HG02759 (cell line): ENCODE measurements at regions not wholly inside any gene's neighbourhood (a gene's known extent, or its start where the extent isn't known, plus 50 kb on each side); places are given as distances from the start of the nearest gene placed in this dataset.

ENCODE experiments used
- ATAC-seq: cut with Tn5 transposase; IDR thresholded peaks from one replicate; pipeline ENCODE4 v1.9.1; 2021; ENCODE audit warnings: mild to moderate bottlenecking, moderate library complexity; ENCODE audit not compliant: unreplicated experiment

- ATAC-seq, result no peak
These were observed 98.9 kb downstream of the HDGFL1 start for GRCh38 chr6:22668307-22668706.

DNA sequence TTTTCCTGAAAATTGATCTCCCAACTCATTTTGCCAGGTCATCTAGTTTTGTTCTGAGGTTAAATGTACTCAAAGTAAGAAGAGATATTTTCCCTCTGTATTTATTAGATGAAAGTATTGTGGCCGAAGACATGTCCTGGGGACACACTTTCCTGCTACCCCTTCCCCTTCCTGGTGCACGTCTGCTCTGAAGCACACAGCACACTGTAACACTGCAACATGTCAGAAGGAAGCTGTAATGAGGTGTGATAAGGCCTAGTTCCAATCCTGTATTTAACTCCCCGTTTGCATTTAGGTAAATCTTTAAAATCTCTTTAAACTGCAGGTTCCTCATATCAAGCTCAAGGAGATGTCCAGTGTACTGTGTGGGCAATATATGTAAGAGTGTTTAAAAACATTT is 99.4 kb downstream of the HDGFL1 start:
- ATAC-seq, result no peak

DNA sequence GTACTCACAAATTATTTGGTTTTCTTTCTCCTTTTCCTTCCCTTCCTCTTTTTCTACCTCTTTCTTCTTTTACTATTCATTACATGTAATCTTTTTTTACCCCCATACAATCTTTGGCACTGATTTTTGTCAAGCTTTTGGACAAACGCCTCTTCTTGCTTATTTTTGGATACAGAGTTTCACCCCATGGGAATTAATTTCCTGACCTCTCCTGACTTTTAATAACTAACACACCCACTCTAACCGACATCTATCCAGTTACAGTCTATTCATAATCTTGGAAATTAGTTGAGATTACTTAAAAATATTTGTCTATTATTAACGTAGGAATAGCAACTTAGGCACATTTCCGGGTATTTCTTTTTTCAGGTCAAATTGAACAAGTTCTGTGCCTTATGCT is 101.2 kb downstream of the HDGFL1 start:
- no peak for ATAC-seq

DNA sequence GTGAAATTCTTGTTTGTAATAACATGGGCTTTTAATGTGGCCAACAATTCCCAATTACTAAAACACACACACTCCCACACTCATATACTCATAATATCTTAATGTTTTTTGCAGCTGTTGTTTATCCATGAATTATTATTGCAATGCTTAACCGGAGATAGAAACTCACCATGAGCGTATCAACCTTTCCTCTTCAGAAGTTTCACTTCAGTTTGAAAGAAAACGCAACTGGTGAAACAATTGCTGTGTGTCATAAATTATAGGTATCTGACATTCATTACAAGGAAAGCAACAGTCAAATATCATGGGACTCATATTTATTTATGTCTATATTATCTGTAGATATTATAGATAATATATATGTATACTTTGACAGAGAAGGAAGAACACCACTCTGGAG is 104.1 kb downstream of the HDGFL1 start:
- no peak for ATAC-seq

DNA sequence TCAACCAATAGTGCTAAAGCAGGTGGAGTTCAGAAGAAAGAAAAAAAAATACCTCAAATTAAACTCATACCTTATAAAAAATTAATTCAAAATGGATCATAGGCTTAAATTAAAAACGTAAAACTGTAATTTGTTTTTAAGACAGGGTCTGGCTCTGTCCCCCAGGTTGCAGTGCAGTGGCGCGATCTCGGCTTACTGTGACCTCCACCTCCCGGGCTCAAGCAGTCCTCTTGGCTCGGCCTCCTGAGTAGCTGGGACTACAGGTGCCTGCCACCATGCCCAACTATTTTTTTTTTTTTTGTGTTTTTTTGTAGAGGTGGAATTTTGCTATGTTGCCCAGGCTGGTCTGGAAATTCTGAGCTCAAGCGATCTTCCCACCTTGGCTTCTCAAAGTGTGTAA is 111.6 kb downstream of the HDGFL1 start:
- ATAC-seq, result no peak

- ATAC-seq, result no peak
These were observed 112.4 kb downstream of the HDGFL1 start for GRCh38 chr6:22681761-22682160.

GRCh38 chr6:22682979-22683378 is 113.6 kb downstream of the HDGFL1 start:
- ATAC-seq, result no peak

GRCh38 chr6:22690446-22690845 is 121.1 kb downstream of the HDGFL1 start:
- ATAC-seq, result no peak

- no peak for ATAC-seq
These were observed 124.8 kb downstream of the HDGFL1 start for GRCh38 chr6:22694092-22694724.

DNA sequence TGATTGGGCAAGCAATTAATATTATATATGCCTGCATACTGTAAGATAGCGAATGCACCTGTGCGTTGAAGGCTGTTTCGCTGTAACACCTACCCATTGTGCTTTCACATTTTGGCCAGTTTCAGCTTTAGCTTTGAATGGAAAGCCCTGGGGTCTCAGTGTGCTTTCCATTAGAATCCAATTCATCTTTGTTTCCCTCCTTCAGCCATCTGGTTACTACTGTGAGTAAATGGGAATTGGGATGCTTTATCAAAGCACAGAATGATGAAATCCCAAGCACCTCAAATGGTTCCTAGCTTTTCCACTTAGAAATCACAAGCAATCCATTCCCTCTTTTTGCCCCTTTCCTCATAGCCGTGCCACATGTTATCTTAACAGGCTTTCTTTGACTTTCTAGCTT is 127.1 kb downstream of the HDGFL1 start:
- ATAC-seq, result no peak

- ATAC-seq, result no peak
These were observed 127.9 kb downstream of the HDGFL1 start for GRCh38 chr6:22697306-22697705.

DNA sequence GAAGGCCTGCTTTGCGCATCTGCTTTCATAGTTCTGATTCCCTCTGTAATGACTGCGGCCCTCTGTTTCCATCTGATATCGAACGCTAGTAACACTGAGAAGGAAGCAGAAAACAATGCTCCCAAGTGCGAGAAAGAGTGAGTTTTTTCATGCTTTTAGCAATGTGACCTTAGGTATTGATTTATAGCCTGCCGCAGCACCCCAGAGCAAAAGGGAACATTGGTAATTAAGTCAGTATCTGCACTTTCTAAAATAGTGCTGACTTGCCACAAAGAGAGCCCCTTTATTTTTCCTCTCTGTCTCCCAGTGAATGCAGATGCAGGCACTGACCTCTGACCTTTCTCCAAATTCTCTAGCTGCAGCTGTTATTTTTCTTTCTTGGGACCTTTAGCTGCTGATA is 129.8 kb downstream of the HDGFL1 start:
- ATAC-seq, result no peak

DNA sequence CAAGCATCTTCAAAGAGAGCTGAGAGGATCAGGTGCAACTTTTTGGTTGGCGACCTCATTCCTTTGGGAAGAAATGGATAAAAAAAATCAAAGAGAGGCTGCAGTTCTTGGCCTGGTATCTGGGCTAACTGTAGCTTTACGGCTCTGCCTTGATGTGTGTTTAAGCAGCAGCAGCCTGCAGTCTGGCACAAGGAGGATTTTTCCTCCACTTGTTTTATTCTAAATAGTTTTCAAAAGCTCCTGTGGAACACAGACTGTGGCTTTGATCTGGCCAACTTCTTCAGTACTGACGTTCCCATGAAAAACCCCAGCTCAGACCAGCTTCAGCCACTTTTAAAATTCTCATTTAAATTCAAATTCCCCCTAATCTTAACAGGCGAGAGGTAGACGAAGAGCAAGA is 137.3 kb downstream of the HDGFL1 start:
- ATAC-seq, result no peak

DNA sequence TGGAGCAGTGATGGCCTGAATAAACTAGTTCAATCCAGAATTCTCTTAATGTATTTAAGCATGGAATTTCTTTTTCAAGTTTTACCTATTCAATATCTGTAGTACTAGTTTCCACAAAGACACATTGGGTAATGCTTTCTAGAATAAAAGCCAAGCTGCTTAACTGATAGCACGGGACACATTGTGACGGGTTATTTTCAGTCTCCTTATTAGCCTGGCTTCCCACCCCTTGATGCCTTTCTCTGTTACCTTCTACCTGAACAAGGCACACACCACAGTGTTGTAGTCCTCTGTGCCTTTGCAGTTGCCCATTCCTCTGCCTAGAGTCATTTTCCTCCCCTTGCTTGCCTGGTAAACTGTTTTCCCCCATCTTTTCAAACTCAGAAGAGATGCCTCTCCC is 139.1 kb downstream of the HDGFL1 start:
- ATAC-seq, result no peak

DNA sequence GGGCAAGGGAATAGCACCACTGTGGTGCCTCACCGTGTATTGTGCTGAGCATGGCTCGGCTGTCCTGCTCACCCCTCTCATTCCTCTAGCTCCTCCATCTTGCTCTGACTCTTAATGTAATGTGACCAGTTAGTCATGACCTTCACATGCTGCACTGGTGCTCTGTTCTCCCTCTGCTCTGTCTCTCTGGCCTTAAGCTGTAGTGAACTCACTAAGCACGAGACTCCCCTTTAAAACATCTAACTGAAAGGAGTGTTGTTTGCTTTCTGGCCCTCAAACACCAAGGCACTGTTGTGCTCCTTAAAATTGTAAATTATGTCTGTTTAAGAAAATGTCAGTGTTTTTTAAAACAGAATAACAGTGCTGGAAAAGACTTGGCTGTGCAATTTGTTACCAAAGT is 140.4 kb downstream of the HDGFL1 start:
- ATAC-seq, result no peak

DNA sequence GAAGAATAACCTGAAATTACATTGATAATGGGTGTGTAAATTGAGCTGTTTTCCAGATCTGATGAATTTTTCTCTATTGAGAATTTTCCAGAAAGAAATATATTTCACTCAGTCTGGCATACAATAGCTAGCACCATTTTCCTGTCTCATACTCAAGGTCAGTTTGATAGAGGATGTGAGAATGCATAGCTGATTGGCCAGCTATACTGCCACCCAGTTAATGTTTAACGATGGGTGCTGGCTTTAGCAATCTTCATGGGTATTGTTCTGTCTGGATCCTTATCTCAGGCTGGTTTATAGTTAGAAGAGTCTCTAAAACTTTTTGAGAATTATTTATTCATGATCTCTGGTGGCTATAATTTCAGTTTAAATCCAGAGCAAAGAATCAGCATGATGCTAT is 147.4 kb downstream of the HDGFL1 start:
- ATAC-seq, result no peak

- ATAC-seq, result no peak
These were observed 148.5 kb downstream of the HDGFL1 start for GRCh38 chr6:22717915-22718314.

DNA sequence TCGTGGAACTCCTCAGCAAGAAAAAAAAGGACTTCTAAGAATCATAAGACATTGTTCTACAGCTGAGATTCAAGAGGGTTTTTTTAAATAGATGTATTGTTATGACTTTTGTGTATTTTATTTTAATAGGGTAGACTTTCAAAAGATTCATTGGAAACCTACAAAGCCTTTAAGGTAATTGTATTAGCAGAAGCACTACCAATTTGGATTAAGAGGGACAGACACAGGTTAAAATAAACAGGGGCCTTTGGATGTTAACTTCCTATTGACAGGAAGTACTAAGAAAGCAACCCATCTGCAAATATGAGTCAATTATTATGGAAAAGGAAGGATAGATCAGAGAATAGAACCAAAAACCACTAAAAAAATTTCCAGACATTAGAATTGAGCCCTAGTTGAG is 153.5 kb downstream of the HDGFL1 start:
- no peak for ATAC-seq

DNA sequence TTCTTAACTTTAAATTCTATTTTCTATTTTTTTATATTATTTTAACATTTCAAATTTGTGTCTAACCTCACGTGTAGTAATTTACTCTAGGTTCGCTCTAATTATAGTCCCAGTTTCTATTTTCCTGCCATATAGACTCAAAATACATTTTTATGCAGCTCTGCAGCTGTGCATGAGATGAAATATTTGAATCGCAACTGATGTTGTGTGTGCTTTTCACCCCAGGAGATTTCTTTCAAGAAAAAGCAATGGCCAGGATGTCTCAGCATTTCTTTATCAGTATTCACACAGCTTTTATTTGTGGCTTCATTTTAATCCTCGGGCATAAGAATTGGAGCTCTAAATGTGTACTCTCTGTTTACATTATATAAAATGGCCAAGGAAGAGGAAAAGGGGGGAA is 157.6 kb downstream of the HDGFL1 start:
- ATAC-seq, result no peak

- no peak for ATAC-seq
These were observed 158.3 kb downstream of the HDGFL1 start for GRCh38 chr6:22727710-22728109.

DNA sequence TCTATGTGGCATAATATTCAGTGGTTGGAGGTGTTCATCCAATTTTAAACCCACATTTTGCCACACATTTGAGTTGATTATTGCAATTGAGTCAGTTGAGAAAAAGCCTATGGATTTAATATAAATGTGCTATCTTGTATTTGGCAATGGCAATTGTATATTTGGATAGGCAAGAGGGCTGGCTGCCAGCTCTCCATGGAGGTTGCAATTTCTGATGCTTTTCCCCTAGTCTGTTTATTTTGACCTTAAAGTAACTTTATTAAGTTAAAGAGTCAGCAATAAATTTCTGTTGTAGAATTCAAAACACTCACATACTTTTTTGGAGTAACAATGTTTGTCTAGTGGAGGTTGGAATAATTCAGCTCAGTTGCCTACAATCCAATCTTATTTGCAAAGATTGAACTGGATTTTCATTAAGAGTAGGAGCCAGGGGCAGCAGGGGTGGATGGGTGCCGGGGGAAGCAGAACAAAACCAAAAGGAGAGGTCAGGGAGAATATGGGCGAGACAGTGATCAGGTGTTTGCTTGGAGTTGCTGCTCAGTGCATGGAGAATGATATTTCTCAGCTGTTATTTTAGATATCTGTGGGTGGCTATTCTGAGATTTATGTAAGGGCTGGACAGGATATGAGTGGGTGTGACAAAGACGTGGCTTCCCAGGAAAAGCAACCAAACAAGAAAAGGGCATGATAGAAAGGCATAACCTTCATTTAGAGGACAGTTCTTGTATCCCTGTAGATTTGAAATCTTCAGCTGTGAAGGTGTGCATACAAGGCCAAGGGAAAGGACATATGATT is 163.0 kb downstream of the HDGFL1 start:
- ATAC-seq, result no peak

DNA sequence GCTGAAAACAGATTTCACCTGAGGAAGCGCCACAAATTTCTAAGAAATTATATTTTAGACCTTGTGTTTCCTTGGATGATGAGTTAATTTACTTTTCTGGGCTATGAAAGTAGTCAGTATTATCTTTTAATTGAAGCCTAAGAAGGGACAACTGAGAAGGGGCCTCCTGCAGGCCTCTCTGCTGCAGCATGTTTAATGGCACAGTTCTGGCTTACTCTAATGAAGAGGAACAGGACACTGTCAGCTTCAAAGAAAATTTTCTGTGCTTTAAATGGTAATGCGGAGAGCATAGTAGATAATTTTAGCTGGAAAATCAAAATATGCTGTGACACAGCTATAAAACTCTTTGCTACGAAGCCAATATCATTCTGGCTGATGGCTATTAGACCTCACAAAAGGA is 167.4 kb downstream of the HDGFL1 start:
- ATAC-seq, result no peak

- no peak for ATAC-seq
These were observed 168.0 kb downstream of the HDGFL1 start for GRCh38 chr6:22737331-22737730.
